ENCODE measurements at regions not wholly inside any gene's neighbourhood (a gene's known extent, or its start where the extent isn't known, plus 50 kb on each side); places are given as distances from the start of the nearest gene placed in this dataset.

DNA sequence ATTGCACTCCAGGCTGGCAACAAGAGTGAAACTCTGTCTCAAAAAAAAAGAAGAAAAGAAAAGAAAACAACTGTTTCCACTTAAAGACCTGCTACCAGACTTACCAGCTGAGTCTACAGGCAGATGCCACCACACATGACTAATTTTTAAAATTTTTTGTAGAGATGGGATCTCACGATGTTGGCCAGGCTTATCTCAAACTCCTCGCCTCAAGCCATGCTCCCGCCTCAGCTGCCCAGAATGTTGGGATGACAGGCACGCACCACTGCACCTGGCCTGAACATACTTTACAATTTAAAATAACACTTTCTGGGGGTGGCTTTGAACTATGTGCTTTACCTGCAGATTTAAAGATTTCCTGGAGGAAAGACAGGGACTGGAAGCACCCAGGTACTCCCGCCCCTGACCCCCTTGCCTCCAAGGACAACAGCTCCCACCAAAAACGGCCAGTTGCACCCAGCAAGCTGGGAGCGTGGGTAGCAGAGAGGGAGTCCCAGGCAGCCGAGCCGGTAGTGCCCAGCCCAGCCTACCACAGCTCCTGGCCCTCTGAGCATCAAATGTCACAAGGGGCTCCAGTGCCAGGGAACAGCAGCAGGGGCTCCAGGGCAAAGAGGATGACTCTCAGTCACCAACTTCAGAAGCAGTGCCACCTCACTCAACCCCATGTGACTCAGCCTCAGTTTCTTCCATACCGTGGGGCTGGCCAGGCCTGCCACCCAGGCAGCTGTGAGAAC lies 262.9 kb downstream of the PARN start:
- intact Hi-C loops (cut with micrococcal nuclease), result no loop called here
- no peaks in the 10 kb centered on the region for H3K27me3 Mint-ChIP-seq
- no peaks in the 10 kb centered on the region for H3K9me3 Mint-ChIP-seq
- no peaks in the 10 kb centered on the region for H3K36me3 Mint-ChIP-seq (ENCODE audit: low read depth)
- POLR2A ChIA-PET, result no interaction called here
- no peaks in the 10 kb centered on the region for H3K4me1 Mint-ChIP-seq (ENCODE audit: low read depth)
- no peak for ATAC-seq
- H3K27ac Mint-ChIP-seq, result no peak overlapping the region
- TF ChIP-seq CTCF (IDR thresholded peaks at IDR 0.05), result no peak
- CTCF ChIA-PET, result no interaction called here
- H3K4me3 Mint-ChIP-seq, result no peak overlapping the region
- DNase-seq, result no peak

DNA sequence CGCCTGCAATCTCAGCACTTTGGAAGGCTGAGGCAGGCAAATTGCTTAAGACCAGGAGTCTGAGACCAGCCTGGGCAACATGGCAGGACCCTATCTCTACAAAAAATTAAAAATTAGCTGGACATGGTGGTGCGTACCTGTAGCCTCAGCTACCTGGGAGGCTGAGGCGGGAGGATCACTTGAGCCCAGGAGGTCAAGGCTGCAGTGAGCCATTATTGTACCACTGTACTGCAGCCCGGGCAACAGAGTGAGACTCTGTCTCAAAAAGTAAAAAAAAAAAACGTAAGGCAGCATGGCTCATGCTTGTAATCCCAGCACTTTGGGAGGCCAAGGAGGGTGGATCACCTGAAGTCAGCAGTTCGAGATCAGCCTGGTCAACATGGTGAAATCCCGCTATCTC lies 263.6 kb downstream of the PARN start:
- Mint-ChIP-seq H3K36me3 (ENCODE audit: low read depth) (no peaks in the 10 kb centered on the region), H3K27ac (no peak overlapping the region), H3K4me3 (no peak overlapping the region), H3K4me1 (ENCODE audit: low read depth) (no peaks in the 10 kb centered on the region), H3K9me3 (no peaks in the 10 kb centered on the region), H3K27me3 (no peaks in the 10 kb centered on the region)
- DNase-seq, result no peak
- TF ChIP-seq CTCF (IDR thresholded peaks at IDR 0.05), result no peak
- CTCF ChIA-PET, result interaction anchor here (0.6 kb wide), 1 partner anchor 695 kb away, joined by 3 read pairs; no protein-coding TSS in a partner anchor
- intact Hi-C loops (cut with micrococcal nuclease), result no loop called here
- POLR2A ChIA-PET, result no interaction called here
- ATAC-seq, result no peak

DNA sequence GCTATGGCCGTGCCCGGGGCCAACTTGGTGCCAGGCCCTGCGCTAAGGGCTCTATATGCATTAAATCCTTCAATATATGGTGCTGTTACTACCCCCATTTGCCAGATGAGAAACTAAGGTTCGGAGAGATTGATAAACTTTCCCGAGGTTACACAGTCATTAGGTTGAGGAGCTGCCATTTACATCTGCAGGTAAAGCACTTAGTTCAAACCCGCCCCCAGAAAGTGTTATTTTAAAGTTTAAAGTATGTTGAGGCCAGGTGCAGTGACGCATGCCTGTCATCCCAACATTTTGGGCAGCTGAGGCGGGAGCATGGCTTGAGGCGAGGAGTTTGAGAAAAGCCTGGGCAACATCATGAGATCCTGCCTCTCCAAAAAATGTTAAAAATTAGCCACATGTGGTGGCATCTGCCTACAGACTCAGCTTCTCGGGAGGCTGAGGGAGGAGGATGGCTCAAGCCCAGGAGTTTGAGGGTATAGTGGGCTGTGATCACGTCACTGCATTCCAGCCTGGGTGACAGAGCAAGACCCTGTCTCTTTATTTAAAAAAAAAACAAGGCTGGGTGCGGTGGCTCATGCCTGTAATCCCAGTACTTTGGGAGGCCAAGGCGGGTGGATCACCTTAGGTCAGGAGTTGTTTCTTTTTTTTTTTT lies 264.7 kb downstream of the PARN start:
- DNase-seq (no peak), ATAC-seq (no peak)
- H3K9me3 Mint-ChIP-seq, result no peaks in the 10 kb centered on the region
- H3K27me3 Mint-ChIP-seq, result no peaks in the 10 kb centered on the region
- no peak overlapping the region for H3K27ac Mint-ChIP-seq
- intact Hi-C loops (cut with micrococcal nuclease), result no loop called here
- no peaks in the 10 kb centered on the region for H3K4me1 Mint-ChIP-seq (ENCODE audit: low read depth)
- no peak overlapping the region for H3K4me3 Mint-ChIP-seq
- TF ChIP-seq CTCF (IDR thresholded peaks at IDR 0.05), result no peak
- CTCF ChIA-PET, result no interaction called here
- POLR2A ChIA-PET, result no interaction called here
- no peaks in the 10 kb centered on the region for H3K36me3 Mint-ChIP-seq (ENCODE audit: low read depth)

DNA sequence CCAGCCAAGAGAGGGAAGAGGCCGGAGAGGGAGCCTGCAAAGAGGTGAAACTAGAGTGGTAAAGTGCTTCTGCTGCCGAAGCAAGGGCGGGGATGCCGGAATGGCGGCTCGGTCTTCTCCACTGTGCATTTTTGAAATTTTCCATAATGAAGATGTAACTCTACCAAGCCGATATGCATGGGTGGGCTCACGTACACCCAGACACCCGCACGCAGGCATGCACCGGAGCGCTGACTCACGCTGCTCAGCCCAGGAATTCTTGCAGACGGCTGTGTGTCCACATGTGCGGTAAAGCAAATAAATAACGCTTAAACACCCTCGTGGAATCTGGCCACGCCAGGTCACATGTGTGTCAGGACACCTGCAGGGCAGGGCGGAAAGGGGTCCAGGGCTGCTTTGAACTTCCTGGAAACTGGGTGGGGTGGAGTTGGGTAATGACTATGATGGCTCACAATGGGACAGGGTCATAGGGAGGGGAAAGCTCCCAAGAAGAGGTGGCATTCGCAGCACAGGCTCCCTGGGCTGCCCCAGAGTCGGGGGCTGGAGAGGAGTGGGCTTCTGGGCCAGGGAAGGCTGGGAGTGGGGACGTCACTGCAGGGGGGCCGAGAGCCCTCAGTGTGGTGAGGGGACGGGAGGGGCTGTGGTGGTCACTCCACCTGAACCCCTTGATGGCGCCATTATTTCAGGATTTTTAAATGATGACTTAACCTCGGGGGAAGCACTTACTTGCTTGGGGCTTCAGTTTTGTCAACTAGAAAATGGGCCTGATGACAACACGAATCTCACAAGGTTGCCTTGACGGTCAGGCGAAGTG lies 265.5 kb downstream of the PARN start:
- no peaks in the 10 kb centered on the region for H3K36me3 Mint-ChIP-seq (ENCODE audit: low read depth)
- no peak overlapping the region for H3K27ac Mint-ChIP-seq
- no peak for TF ChIP-seq CTCF (IDR thresholded peaks at IDR 0.05)
- no peaks in the 10 kb centered on the region for H3K4me1 Mint-ChIP-seq (ENCODE audit: low read depth)
- DNase-seq (no peak), ATAC-seq (no peak)
- no peak overlapping the region for H3K4me3 Mint-ChIP-seq
- H3K9me3 Mint-ChIP-seq, result no peaks in the 10 kb centered on the region
- H3K27me3 Mint-ChIP-seq, result no peaks in the 10 kb centered on the region
- ChIA-PET POLR2A (no interaction called here), CTCF (no interaction called here)
- intact Hi-C loops (cut with micrococcal nuclease), result no loop called here

GRCh38 chr16:14364112-14364385 lies 266.0 kb downstream of the PARN start:
- ATAC-seq, result no peak
- no peak overlapping the region for H3K4me3 Mint-ChIP-seq
- H3K36me3 Mint-ChIP-seq (ENCODE audit: low read depth), result no peaks in the 10 kb centered on the region
- H3K4me1 Mint-ChIP-seq (ENCODE audit: low read depth), result no peaks in the 10 kb centered on the region
- POLR2A ChIA-PET, result no interaction called here
- no peak for DNase-seq
- CTCF ChIA-PET, result no interaction called here
- H3K27ac Mint-ChIP-seq, result no peak overlapping the region
- TF ChIP-seq CTCF (IDR thresholded peaks at IDR 0.05), result no peak
- intact Hi-C loops (cut with micrococcal nuclease), result no loop called here
- H3K9me3 Mint-ChIP-seq, result no peaks in the 10 kb centered on the region
- no peaks in the 10 kb centered on the region for H3K27me3 Mint-ChIP-seq
